ENCODE measurements at regions not wholly inside any gene's neighbourhood (a gene's known extent, or its start where the extent isn't known, plus 50 kb on each side); places are given as distances from the start of the nearest gene placed in this dataset.

DNA sequence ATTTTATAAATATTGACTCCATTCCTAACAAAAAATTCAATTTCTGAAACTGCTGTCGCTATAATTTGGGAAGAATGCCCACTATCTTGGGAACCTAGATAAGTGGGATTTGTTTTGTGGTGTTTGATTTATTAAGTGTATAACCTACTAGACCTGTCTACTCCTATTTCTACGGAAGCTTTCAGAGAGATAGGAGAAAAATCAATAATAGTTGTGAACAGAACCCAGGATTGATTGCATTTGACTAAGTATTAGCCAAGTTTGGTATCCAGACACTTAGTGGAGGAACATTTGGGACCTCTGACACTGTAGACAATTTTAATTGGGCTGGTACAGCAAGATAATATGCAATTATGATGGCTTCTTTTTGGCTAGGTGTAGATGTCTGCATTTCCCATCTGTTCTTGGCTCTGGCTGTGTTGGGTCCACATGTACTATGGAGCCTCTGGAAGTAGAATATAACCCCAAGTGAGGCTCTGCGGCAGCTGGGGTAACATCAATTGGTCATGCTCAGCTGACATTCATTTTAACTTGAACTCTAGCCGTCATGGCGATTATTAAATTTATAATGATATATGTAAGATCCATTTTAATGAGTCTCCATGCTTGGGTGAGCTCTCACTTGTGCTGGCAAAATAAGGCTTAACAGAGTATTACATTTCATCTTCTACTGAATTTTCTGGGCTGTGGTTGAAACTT, 111.5 kb upstream of the E2F8 start:
- DNase-seq: no peak

GRCh38 chr11:19351426-19351825, 110.7 kb upstream of the E2F8 start:
- no peak for DNase-seq

DNA sequence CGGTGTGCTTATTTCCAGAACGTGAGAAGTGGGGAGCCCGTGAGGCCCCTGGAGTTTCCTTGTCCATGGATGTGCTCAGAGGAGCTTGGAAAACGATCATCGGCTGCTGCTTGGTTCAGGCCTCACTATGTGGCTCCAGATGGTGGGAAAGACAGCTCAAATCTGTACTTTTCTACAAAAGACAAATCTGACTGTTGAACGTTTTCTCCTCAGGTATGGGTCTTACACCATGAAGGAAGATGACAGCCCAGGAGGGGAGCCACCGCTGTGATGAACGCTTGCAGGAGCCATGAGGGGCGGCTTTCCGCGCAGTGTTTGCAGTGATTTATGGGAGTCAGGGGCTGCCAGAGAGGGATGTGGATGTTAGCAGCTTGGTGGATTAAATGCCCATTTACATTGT, 109.4 kb upstream of the E2F8 start:
- no peak for DNase-seq

DNA sequence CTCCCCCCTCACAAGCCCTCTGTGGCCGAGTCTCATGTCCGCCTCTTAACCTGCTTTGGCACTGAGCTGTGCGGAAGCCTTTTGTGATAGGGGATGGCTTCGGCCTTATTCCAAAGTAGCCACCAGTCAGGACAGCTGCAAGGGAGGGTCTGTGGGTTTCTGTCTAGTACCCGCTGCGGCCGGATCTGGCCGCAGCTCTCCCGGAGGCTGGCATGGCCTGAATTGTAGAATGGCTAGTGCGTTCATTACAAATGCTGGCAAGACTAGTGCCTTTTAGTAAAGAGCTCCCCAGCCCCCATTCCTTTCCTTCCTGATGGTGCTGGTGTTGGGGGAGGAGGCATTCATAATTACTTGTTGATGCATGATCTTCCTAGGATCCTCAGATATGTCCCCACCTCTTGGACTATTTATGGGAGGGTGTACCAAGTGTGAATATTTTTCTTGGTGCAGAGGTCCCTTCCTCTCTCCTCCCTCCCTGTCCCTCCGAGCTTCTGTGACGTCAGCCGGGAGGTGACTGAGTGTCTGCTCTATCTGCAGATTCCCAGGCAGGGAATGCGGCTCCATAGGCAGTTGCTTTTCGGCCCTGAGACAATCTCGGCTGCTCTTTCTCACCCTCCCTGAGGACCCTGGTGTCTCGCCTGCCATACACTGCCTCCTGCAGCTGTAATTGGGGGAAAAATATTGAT, 108.7 kb upstream of the E2F8 start:
- no peak for DNase-seq

GRCh38 chr11:19347911-19348310, 107.2 kb upstream of the E2F8 start:
- no peak for DNase-seq

DNA sequence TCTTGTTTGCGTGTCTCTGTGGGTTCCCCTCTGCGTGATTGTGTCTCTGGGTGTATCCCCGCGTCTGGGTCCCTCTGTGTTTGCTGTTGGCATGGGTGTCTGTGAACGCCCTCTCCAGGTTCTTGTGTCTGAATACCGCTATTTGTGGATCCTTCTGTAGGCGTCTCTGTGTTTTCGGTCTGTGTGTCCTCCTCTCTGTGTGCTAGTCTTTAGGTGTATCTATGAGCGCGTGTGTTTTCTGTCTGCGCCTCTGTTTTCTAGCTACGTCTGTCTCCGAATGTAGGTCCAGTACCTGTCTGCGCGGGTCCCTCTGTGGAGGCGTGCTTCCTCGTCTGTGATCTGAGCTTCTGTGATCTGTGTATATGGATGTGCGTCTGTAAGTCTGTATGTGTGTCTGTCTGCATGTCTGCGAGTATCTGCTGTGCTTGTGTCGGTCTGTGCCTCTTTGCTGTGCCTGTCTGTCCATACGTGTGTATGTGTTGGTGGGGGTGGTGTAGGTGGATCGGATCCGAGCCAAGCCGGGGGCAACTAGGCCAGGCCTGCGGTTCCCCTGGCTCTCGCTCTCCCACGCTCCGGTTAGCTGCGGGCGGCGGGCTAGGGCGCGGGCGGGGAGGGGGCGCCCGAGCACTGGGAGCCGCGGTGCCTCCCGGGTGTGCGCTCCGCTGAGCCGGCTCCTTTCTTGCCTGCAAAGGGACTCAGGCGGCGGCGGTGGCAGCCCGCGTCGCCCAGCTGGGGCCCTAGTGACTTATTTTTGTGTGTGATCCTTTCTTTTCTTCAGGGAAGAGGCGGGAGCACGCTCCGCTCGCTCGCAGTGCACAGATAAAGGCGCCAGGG, 105.3 kb upstream of the E2F8 start:
- DNase-seq: no peak

DNA sequence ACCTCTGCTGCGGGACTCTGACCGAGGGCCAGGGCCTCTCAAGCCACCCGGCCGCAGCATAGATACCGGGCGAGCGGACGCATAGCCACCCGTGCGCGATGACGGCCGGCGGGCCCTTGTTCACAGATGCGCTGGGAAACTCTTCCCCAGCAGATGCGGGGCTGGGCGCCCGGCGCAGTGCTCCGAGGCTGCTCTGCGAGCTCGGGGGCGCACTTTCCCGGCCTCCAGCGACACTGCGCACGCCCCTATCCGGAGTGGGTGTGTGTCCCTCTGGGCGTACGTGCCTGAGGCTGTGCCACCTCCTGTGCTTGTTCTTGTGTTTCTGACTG, 104.7 kb upstream of the E2F8 start:
- no peak for DNase-seq

DNA sequence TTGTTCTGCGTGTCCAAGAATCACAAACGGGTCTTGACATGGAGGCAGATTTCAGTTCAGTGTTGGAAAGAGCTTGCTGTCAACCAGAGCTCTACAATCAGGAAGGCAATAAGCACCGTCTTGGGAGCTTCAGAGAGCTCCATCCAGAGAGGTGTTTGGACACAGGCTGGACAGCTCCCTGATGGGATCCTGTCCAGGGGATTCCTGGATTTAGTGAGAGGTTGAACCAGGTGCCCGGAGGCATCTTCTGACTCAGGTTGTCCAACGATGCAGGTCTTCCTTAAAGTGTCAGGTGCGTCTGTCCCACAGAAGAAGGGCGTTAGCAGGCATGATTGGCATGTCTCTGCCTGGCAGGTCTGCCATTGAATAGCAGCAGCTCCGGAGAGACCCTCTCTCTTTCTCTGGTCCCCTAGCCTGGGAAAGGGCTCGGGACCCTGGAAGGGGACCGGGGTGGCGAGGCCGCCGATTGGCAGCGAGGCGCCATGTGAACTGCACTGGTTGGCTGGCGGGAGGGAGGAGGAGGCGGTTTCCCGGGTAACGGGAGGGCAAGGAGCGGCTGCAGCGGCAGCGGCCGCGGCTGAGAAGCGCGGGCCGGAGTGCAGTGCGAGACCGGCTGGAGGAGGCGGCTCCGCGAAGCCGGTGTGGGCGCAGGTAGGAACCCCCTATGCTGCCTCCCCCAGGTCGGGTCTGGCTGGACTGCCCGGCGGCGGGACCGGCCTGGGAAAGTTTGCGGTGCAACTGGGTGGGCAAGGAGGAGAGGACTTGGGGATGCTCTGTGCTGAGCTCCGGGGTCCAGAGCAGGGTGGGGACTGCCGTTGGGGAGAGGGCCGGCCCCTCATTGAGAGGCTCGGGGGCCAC, 104.1 kb upstream of the E2F8 start:
- DNase-seq: no peak

- DNase-seq: no peak
These were observed 101.3 kb upstream of the E2F8 start for GRCh38 chr11:19342036-19342435.

GRCh38 chr11:19338375-19338774, 97.6 kb upstream of the E2F8 start:
- no peak for DNase-seq

DNA sequence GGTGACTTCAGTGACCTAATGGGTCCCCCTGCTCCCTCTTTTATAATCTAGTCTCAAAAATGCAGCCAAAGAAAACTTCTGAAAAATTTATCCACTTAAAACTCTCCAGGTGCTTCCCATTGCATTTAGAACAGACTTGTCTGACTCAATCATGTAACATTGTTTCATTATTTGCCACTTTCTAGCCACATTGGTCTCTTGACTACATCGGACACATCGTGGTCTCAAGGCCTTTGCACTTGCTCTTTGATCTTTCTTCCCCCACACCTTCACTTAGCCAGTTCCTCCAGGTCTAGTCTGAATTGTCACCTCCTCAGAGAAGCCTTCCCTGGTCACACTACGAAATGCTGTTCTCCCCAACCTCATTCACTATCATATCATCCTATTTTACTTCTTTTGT, 97.0 kb upstream of the E2F8 start:
- DNase-seq: no peak

DNA sequence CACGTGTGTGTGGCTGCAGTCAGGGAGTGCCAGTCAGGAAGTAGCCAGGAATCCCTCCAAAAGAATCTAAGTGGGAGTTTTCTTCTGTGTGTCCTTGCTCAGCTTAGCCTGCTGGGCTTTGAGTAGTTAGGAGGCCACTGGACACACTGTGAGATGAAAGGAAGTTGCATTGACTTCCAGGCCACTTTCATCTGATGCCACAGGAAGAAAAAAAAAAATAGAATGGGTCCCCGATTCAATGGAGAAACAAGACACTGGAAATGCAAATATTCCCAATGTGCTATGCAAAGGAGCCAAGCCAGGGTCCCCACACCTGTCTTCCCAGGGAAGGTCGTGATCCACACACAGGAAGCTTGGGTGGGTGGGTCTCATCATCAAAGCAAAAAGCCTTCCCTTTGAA, 95.6 kb upstream of the E2F8 start:
- no peak for DNase-seq

- DNase-seq: no peak
These were observed 91.7 kb upstream of the E2F8 start for GRCh38 chr11:19332476-19332875.

GRCh38 chr11:19330416-19330815, 89.7 kb upstream of the E2F8 start:
- no peak for DNase-seq

DNA sequence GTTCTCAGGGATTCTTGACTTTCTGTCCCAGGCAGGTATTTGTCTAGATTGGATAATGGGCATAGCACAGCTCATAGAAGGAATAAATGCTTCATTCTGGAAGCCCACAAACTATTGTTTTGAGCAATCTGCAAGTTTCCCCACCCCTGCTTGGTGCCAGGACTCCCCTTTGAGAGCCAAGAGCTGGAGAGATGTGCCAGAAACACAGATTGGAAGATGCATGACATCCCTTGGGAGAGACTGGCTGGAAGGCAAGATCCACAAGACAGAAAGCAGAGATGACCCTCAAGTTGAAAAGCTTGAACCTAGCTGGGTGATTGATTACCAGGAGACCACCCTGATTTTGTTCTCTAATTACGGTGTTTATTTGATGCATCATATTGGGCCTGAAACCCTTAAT, 89.2 kb upstream of the E2F8 start:
- no peak for DNase-seq

GRCh38 chr11:19328586-19329311, 88.0 kb upstream of the E2F8 start:
- no peak for DNase-seq

GRCh38 chr11:19327280-19327679, 86.5 kb upstream of the E2F8 start:
- no peak for DNase-seq

DNA sequence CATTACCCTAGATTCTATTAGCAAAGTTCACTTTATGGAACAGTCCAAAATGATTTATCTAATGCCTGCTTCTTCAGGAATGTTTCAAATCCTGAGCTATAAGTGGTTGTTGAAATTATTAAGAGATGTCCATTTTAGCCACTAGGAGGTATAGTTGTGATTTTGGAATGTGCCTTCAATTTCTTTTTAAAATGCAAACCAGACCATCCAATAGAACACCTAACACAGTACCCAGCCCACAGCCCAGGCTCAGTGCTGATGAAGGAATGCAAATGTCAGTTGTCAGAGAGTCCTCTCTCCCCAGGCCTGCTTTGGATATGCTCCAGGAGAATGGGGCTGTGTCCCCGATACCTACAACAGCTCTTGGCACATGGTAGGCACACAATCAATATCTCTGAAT, 85.8 kb upstream of the E2F8 start:
- no peak for DNase-seq

- no peak for DNase-seq
These were observed 82.8 kb upstream of the E2F8 start for GRCh38 chr11:19323502-19323901.

- DNase-seq: no peak
These were observed 80.6 kb upstream of the E2F8 start for GRCh38 chr11:19321351-19321750.

GRCh38 chr11:19320827-19321226, 80.1 kb upstream of the E2F8 start:
- DNase-seq: no peak

- DNase-seq: no peak
These were observed 75.7 kb upstream of the E2F8 start for GRCh38 chr11:19316434-19316833.

GRCh38 chr11:19315511-19315910, 74.8 kb upstream of the E2F8 start:
- no peak for DNase-seq
